AG09319 (cell line): ENCODE measurements at regions not wholly inside any gene's neighbourhood (a gene's known extent, or its start where the extent isn't known, plus 50 kb on each side); places are given as distances from the start of the nearest gene placed in this dataset.
A peak's percentile ranks its signal among the peaks of the same experiment; 100 is the strongest.

Source experiments
- DNase-seq: peaks from one replicate; pipeline ENCODE4 v3.0.0-alpha.2; 2010; ENCODE audit warnings: low read depth; ENCODE audit errors: extremely low read depth
- TF ChIP-seq, protein P1 (sequence below): IDR thresholded peaks from 2 replicates; pipeline ENCODE4 v1.5.1; 2011; ENCODE audit warnings: low read depth, mild to moderate bottlenecking, inconsistent platforms, low read length, moderate library complexity

- DNase-seq, result no peak
These were observed 87.0 kb upstream of the GLIS3 start for GRCh38 chr9:4386819-4387218.

GRCh38 chr9:4384750-4385149, 84.9 kb upstream of the GLIS3 start:
- TF ChIP-seq, protein P1, sequence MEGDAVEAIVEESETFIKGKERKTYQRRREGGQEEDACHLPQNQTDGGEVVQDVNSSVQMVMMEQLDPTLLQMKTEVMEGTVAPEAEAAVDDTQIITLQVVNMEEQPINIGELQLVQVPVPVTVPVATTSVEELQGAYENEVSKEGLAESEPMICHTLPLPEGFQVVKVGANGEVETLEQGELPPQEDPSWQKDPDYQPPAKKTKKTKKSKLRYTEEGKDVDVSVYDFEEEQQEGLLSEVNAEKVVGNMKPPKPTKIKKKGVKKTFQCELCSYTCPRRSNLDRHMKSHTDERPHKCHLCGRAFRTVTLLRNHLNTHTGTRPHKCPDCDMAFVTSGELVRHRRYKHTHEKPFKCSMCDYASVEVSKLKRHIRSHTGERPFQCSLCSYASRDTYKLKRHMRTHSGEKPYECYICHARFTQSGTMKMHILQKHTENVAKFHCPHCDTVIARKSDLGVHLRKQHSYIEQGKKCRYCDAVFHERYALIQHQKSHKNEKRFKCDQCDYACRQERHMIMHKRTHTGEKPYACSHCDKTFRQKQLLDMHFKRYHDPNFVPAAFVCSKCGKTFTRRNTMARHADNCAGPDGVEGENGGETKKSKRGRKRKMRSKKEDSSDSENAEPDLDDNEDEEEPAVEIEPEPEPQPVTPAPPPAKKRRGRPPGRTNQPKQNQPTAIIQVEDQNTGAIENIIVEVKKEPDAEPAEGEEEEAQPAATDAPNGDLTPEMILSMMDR, result no peak
- DNase-seq, result no peak

More at GRCh38 chr9:4386819-4387218, 87.0 kb upstream of the GLIS3 start:
- TF ChIP-seq, protein P1, result no peak

DNA sequence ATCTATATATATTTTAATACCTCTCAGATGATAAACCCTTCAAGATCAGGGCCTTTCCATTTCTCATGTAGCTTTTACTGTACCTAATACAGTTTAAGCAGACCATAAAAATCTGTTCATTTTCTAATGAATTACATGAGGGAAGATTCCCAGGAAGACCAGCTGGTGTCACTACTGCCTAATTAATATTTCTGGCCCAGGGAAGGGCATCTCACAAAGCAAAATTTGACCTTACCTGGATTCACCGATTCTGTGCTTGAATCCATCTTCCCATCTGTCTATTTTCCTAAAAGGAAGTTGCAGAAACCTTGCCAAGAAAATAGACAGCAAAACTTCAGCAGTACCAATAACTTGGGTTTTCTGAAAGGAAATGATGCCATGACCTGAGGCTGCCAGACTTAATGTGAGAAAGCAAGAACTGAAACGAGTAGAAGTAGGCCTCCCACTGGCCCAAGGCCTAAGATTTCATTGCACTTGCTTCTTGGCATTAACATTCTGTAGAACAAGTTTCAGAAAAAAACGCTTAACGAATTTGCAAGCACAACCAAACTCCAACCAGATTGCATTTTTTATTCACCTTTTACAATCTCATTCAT, 83.0 kb upstream of the GLIS3 start:
- TF ChIP-seq, protein P1, result peak; percentile 53
- DNase-seq, result no peak

GRCh38 chr9:4381744-4382143, 81.9 kb upstream of the GLIS3 start:
- TF ChIP-seq, protein P1, result no peak
- no peak for DNase-seq

- TF ChIP-seq, protein P1, result no peak
- no peak for DNase-seq
These were observed 80.5 kb upstream of the GLIS3 start for GRCh38 chr9:4380406-4380805.

DNA sequence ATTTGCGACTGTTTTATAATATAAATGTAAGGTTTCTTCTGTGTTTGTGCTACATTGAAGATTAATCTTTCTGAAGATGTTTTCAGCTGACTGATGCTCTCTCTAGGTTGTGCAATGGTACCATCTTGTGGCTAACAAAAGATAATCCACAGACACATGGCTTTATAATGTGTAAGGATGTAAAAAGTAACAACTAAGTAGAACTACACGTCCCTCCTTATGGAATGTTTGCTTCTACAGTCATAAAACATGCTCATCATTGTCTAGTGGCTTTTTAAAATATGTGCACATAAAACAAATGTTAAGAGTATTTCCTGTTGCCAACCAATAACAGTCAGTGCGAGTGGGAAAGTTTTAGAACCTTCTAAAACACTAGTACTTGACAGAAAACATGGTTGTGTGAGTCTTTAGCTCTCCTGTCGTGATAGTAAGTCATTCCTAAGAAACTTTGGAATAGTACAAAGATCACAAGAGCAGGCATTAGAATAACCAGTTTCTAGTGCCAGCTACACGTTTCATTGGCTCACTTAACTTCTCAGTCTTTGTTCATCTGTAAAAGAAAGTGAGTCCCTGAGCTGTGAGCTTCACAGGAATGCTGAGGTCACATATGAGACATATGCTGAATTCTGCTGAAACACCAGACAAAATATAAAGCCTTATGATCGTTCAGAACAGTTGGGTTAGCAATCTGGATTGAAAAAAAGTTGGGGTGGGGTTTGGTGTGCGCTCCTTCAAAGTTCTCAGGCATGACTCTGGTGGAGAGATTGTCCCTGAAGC, 75.7 kb upstream of the GLIS3 start:
- no peak for DNase-seq
- TF ChIP-seq, protein P1, result peak; percentile 57

- peak; percentile 44 for DNase-seq
- TF ChIP-seq, protein P1, result no peak
These were observed 71.2 kb upstream of the GLIS3 start for GRCh38 chr9:4371108-4371507.
